Activated naive CD8-positive, alpha-beta T cell treated with anti-CD3 and anti-CD28 coated beads, Interleukin-2, amount 50 U/mL, for 24 hours (primary cell): ENCODE measurements at regions not wholly inside any gene's neighbourhood (a gene's known extent, or its start where the extent isn't known, plus 50 kb on each side); places are given as distances from the start of the nearest gene placed in this dataset.

Source experiments
- ATAC-seq: fragments of 150-1000 bp; cut with Tn5 transposase; one replicate; pipeline ENCODE4 v1.10.0; 2021
- DNase-seq: peaks from one replicate; pipeline ENCODE4 v3.0.0; 2021
- H3K27ac Mint-ChIP-seq: one replicate; pipeline ENCODE4 v1.8.0; 2021; ENCODE audit warnings: mild to moderate bottlenecking, mixed read lengths
- H3K27me3 Mint-ChIP-seq: one replicate; pipeline ENCODE4 v1.8.0; 2021; ENCODE audit warnings: mixed read lengths
- H3K36me3 Mint-ChIP-seq: one replicate; pipeline ENCODE4 v1.8.0; 2021; ENCODE audit warnings: low read depth, mixed read lengths
- H3K4me1 Mint-ChIP-seq: one replicate; pipeline ENCODE4 v1.8.0; 2021; ENCODE audit warnings: mixed read lengths
- H3K4me3 Mint-ChIP-seq: one replicate; pipeline ENCODE4 v1.8.0; 2021; ENCODE audit warnings: mild to moderate bottlenecking, moderate library complexity, mixed read lengths
- H3K9me3 Mint-ChIP-seq: one replicate; pipeline ENCODE4 v1.8.0; 2021; ENCODE audit warnings: mixed read lengths

DNA sequence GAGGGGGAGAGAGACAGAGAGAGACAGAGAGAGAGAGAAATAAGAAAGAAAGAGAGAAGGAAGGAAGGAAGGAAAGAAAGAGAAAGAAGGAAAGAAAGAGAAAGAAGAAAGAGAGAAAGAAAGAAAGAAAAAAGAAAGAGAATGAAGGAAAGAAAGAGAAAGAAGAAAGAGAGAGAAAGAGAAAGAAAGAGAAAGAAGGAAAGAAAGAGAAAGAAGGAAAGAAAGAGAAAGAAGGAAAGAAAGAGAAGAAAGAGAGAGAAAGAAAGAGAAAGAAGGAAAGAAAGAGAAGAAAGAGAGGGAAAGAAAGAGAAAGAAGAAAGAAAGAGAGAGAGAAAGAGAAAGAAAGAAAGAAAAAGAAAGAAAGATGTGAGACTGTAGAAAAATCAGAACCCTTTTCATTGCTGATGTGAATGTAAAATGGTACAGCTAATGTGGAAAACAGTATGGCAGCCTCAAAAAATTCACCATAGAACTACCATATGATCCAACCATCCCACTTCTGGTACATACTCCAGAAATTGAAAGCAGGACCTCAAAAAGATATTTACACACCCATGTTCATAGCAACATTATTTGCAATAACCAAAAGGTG is 203.4 kb upstream of the POU3F3 start:
- DNase-seq (no peak), ATAC-seq (no peak)
- no peak overlapping the region for H3K27ac Mint-ChIP-seq
- H3K4me3 Mint-ChIP-seq: no peak overlapping the region
- H3K36me3 Mint-ChIP-seq: no peaks in the 10 kb centered on the region
- peaks cover 7% of the 10 kb centered on the region for H3K9me3 Mint-ChIP-seq
- peaks cover 14% of the 10 kb centered on the region for H3K27me3 Mint-ChIP-seq
- H3K4me1 Mint-ChIP-seq: no peaks in the 10 kb centered on the region

DNA sequence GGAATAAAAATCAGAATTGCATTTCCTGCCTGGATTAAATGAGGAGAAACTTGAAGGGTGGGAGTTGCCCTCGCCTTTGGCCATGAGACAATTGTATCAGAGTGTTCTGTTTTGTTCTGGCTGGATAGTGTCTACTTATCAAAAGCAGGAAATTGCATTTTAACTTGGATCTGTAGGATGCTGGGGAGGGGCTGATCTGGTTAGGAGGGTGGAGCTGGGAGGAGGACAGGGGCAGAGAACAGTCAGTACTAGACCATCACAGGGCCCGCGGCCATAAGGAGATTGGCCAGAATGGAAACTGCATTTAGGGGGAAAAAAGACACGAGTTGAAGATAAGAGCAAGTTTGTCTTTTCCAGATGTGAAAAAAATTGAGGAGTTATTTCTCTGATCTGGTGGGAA is 199.1 kb upstream of the POU3F3 start:
- Mint-ChIP-seq H3K4me1 (peaks cover 4% of the 10 kb centered on the region), H3K9me3 (peaks cover 4% of the 10 kb centered on the region), H3K27me3 (peaks cover 27% of the 10 kb centered on the region), H3K27ac (no peak overlapping the region), H3K4me3 (no peak overlapping the region), H3K36me3 (no peaks in the 10 kb centered on the region)
- DNase-seq (no peak), ATAC-seq (no peak)

DNA sequence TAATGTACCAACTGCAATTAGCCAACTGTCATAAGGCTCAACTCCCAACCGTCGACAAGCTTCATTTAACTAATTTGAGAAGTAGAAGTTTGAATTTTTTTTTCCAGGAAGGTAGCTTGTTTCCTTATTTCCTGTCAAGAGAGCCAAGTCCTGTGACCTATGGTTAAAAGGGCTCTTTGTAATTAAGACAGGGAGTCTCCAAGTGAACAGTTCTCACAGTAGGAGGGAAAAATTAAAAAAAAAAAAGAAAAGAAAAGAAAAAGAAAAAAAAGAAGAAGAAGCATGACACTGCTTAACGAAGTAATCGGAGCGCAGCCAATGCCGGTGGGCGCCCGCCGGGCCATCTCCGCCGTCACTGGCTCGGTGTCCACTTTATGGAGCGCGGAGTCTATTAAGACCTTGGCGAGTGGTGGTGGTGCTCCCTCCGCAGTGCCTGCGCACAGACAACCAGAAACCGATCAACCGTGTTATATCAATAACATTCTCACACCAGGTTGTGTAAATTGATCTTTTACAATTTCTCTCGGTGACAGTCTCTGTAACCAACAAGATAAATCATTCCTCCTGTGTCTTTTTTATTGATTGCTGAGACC is 197.2 kb upstream of the POU3F3 start:
- H3K4me1 Mint-ChIP-seq: peaks cover 4% of the 10 kb centered on the region
- H3K9me3 Mint-ChIP-seq: no peaks in the 10 kb centered on the region
- H3K27ac Mint-ChIP-seq: no peak overlapping the region
- no peak for ATAC-seq
- H3K27me3 Mint-ChIP-seq: peaks cover 41% of the 10 kb centered on the region
- no peaks in the 10 kb centered on the region for H3K36me3 Mint-ChIP-seq
- no peak overlapping the region for H3K4me3 Mint-ChIP-seq
- no peak for DNase-seq

DNA sequence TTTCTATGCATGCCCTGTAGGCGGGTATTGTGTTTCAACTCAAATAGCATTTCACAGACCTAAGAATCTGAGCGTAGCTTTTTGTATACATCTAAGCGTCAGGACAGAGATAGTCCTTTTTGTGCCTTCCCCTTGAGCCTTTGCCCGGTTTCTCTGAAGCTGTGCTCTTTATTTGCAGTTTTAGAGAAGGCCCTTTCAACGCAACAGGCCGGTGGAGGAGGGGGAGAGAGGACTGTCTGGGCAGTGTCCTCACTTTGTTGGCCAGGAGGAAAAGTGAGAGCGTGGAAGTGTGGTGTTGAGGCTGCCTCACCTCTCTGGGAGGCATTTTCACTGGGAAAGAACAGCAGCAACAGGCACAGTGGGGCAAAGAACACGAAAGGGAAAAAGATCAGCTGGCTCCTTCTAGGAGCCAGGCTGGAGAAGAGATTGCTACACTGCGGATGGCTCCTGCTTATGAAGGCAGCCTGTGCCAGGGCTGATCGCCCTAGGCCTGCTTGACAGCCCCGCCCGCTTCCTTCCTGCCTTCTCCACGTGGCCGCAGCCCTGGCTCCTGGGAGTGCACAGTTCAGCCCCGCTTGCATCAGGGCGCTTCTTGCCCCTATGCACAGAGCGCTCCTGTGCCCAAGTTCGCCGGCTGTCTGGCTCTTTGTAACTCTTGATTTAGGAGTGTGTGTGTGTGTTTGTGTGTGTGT is 195.6 kb upstream of the POU3F3 start:
- H3K27ac Mint-ChIP-seq: no peak overlapping the region
- no peaks in the 10 kb centered on the region for H3K9me3 Mint-ChIP-seq
- no peaks in the 10 kb centered on the region for H3K36me3 Mint-ChIP-seq
- DNase-seq: peak; percentile 11
- ATAC-seq: peak; percentile 46
- H3K4me1 Mint-ChIP-seq: peaks cover 4% of the 10 kb centered on the region
- H3K4me3 Mint-ChIP-seq: no peak overlapping the region
- peaks cover 40% of the 10 kb centered on the region for H3K27me3 Mint-ChIP-seq

DNA sequence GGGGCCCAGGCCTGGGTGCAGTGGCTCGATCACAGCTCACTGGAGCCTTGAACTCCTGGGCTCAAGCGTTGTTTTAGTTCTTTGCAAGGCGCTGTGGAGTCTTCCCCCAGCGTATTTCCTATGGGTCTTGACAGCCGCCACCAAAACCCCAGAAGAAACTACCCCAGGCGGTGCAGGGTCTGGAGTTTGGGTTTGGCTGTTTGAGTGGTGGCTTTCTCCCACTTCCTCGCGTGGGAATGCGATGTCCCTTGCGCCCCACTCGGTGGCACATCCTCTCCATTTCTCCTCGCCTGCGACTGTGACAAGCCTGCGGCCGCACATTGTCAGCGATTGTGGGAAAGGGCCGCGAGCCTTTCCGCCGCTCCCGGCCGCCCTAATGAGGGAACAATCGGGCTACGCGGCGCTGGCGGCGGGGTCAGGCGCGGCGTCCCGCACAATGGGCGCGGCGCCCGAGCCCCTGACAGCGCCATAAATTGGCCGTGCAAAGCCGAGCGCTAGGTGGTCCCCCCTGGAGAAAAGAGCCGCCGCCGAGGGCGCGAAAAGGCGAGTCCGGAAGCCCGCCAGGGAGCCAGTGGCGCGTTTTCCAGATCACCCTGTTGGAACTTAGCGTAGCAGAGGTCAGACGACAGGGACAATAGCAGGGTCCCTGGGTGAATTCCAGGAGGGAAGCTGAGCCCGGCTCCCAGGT is 194.9 kb upstream of the POU3F3 start:
- no peak for DNase-seq
- H3K36me3 Mint-ChIP-seq: no peaks in the 10 kb centered on the region
- H3K27me3 Mint-ChIP-seq: peaks cover 35% of the 10 kb centered on the region
- H3K4me1 Mint-ChIP-seq: peaks cover 4% of the 10 kb centered on the region
- ATAC-seq: no peak
- no peak overlapping the region for H3K27ac Mint-ChIP-seq
- no peak overlapping the region for H3K4me3 Mint-ChIP-seq
- no peaks in the 10 kb centered on the region for H3K9me3 Mint-ChIP-seq

DNA sequence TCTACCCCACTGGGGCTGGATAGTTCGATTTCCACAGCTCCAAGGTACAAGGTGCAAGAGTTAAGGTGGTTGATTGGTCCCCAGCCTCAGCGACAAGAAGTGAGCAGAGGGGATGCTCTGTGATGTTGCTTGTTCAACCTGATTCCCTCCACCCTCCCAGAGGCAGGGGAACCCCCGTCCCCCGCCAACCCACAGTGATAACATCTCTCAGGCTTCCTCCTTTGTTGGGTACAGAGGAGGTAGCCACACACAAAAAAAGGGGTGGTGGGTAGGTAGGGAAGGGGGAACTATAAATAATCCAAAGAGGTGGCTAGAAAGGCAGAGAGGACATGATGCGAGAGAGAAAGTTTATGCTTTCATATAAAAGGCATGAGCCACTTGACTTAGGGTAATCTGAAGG is 192.9 kb upstream of the POU3F3 start:
- H3K36me3 Mint-ChIP-seq: no peaks in the 10 kb centered on the region
- no peak overlapping the region for H3K4me3 Mint-ChIP-seq
- no peak for ATAC-seq
- DNase-seq: no peak
- no peak overlapping the region for H3K27ac Mint-ChIP-seq
- peaks cover 4% of the 10 kb centered on the region for H3K4me1 Mint-ChIP-seq
- peaks cover 27% of the 10 kb centered on the region for H3K27me3 Mint-ChIP-seq
- no peaks in the 10 kb centered on the region for H3K9me3 Mint-ChIP-seq

DNA sequence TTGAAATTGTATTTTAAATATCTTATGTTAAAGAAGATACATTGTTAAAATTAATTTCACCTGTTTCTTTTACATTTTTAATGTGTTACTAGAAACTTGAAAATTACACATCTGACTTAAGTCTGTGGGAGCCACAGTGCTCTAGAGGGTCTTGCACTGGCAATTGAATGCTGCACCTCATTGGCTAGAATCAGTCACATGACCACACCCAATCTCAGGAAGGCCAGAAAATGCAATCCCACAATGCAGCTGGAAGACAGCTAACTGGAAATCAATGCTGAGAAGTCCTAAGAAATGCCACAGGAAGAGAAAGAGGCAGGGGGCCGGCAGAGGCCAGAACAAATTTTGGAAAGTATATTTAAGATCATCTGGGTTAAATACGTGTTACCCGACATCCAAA is 189.2 kb upstream of the POU3F3 start:
- Mint-ChIP-seq H3K4me1 (no peaks in the 10 kb centered on the region), H3K9me3 (no peaks in the 10 kb centered on the region), H3K27ac (no peak overlapping the region), H3K27me3 (peaks cover 14% of the 10 kb centered on the region), H3K4me3 (no peak overlapping the region), H3K36me3 (no peaks in the 10 kb centered on the region)
- no peak for DNase-seq
- no peak for ATAC-seq

DNA sequence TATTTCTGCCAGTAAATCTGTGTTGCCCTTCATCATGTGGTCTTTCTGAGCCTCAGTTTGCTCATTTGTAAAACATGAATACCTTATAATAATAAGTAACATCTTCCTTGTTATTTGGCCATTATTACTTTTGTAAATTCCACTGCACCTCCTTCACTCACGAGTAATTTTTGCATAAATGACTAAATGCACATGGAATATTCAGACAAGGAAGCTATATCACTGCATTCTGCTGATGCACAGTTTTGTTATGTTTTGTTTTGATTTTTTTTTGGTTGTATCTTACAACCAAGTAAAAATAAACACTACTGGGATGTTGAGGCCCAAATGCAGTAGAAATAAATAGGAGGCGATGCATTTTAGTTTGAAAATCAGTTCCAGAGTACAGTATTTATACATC is 185.3 kb upstream of the POU3F3 start:
- Mint-ChIP-seq H3K4me3 (no peak overlapping the region), H3K4me1 (no peaks in the 10 kb centered on the region), H3K36me3 (no peaks in the 10 kb centered on the region), H3K9me3 (no peaks in the 10 kb centered on the region), H3K27ac (no peak overlapping the region), H3K27me3 (peaks cover 6% of the 10 kb centered on the region)
- no peak for ATAC-seq
- DNase-seq: no peak

DNA sequence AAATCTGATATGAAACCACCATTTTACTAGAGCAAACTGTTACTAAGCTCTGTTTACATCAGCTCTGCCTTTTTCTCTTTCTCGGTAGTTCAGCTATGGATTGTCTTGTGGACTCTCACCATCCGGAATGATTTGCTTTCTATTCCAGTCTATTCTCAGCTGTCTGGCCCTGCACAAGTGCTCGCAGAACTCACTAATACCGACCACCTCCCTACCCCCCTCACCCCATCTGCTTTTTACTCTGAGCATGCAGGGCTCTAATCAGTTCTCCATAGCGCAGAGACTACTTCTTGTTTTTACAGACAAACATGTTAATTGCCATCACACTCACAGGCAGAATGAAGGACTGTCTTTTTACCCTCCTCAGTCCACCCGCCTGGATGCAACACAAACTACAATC is 180.7 kb upstream of the POU3F3 start:
- H3K4me1 Mint-ChIP-seq: no peaks in the 10 kb centered on the region
- DNase-seq: no peak
- no peak overlapping the region for H3K27ac Mint-ChIP-seq
- H3K9me3 Mint-ChIP-seq: no peaks in the 10 kb centered on the region
- no peak overlapping the region for H3K4me3 Mint-ChIP-seq
- no peak for ATAC-seq
- H3K36me3 Mint-ChIP-seq: no peaks in the 10 kb centered on the region
- H3K27me3 Mint-ChIP-seq: peaks cover 9% of the 10 kb centered on the region

DNA sequence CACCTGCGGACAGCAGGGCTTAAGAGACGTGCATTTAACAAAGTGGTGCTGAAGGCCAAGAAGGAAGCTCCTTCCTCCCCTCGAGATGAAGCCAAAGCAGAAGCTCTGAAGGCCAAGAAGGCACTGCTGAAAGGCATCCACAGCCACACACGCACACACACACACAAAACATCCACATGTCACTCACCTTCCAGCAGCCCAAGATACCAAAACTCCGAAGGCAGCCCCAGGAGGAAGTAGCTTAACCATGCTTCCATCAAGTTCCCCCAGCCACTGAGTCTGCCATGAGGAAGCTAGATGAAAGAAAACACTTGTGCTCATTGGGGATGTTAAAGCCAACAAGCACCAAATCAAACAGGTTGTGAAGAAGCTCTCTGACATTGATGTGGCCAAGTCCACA is 175.7 kb upstream of the POU3F3 start:
- Mint-ChIP-seq H3K4me3 (no peak overlapping the region), H3K36me3 (no peaks in the 10 kb centered on the region), H3K27ac (no peak overlapping the region), H3K27me3 (peaks cover 2% of the 10 kb centered on the region), H3K4me1 (no peaks in the 10 kb centered on the region), H3K9me3 (no peaks in the 10 kb centered on the region)
- DNase-seq: no peak
- no peak for ATAC-seq

DNA sequence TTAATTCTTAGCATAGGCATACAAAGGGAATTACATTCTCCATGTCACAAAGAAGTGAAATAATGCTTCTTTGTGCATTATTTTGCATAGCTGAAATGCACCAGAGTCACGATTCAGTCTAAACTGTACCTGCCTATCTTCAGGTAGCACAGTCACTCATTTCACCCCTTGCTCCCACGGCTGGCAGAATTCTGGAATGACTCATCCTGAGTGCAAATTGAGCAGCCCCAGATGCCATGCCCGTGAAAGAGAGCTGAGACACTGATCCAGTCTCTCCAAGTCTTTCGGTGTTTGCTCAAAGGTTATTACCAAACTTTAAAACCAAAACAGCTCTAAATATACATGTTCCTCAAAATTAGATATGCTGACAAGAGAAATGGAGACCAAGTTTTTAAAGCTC is 168.3 kb upstream of the POU3F3 start:
- H3K9me3 Mint-ChIP-seq: no peaks in the 10 kb centered on the region
- H3K36me3 Mint-ChIP-seq: no peaks in the 10 kb centered on the region
- no peaks in the 10 kb centered on the region for H3K27me3 Mint-ChIP-seq
- no peak overlapping the region for H3K27ac Mint-ChIP-seq
- DNase-seq: no peak
- H3K4me1 Mint-ChIP-seq: no peaks in the 10 kb centered on the region
- ATAC-seq: no peak
- H3K4me3 Mint-ChIP-seq: no peak overlapping the region

DNA sequence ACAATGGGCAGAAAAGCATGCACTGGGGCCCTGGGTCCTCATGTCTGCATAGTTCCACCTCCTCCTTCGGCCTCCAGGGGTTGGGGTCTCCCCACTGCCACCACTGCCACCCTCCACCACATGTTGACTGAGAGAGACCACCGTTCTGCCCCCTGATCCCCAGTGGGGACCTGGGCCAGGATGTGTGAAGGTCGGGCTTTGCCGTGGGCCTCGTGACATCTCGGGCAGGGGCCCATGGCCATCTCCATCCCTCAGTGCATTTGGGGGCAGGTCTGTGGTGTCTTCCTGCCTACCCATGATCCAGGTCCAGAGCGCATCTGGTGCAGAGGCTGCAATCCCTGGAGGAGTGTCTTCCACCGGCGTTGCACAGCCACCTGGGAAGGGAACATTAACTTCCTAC is 166.8 kb upstream of the POU3F3 start:
- Mint-ChIP-seq H3K4me3 (no peak overlapping the region), H3K36me3 (no peaks in the 10 kb centered on the region), H3K27ac (no peak overlapping the region), H3K4me1 (no peaks in the 10 kb centered on the region), H3K27me3 (no peaks in the 10 kb centered on the region), H3K9me3 (no peaks in the 10 kb centered on the region)
- ATAC-seq (no peak), DNase-seq (no peak)

DNA sequence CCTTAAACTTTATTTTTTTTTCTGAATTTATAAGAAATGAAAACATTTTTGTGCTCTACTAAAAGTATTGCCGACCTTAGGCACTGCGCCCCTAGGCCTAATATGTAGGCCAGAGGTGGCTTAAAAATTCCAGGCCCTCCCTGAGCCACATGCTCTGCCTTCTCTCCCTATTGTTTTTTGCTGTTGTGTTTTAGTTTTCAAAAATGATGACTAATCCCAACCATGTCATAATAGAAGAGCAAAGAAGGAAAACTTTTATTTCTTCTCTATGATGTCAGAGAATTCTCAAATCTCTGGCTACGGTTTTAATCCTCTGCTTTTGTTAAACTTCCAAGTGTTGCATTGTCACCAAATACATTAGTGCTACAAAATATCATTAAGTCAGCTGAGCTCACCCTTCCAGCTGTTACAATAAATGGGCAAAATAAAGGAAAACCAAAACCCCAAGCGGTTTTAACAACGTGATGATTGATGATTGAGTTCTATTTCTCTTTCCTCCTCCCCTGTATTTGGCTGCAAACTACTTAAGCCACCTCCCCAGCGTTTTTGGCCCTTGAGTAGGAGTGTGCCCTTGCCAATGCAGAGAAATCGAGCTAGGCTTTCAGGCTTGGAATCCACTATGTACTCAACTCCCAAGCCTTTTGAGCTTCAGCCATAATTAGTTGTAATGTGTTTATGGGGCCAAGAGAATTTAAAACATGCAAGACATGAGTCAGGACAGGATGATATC is 163.5 kb upstream of the POU3F3 start:
- Mint-ChIP-seq H3K4me1 (no peaks in the 10 kb centered on the region), H3K4me3 (no peak overlapping the region), H3K27ac (no peak overlapping the region), H3K27me3 (no peaks in the 10 kb centered on the region), H3K9me3 (no peaks in the 10 kb centered on the region), H3K36me3 (no peaks in the 10 kb centered on the region)
- DNase-seq (no peak), ATAC-seq (no peak)

DNA sequence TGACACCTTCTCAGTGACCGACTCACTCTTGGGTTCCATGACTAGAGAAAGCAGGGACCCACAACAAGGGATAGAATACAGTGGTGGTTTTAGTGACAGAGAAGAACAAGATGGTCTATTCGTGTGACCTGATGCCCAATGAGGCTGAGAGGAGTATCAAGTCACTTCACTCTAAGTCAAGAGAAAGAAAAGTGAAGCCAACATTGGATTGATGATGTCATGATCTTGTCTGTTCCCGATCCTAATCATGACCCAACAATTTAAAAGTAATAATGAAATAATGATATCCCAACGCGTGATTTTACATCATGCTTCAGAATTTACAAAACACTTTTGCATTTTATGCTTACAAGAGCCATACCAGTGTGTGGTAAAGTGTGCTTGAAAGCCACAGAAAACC is 155.6 kb upstream of the POU3F3 start:
- H3K36me3 Mint-ChIP-seq: no peaks in the 10 kb centered on the region
- no peaks in the 10 kb centered on the region for H3K27me3 Mint-ChIP-seq
- no peak overlapping the region for H3K27ac Mint-ChIP-seq
- DNase-seq (no peak), ATAC-seq (no peak)
- no peaks in the 10 kb centered on the region for H3K9me3 Mint-ChIP-seq
- H3K4me3 Mint-ChIP-seq: no peak overlapping the region
- no peaks in the 10 kb centered on the region for H3K4me1 Mint-ChIP-seq
